GM18951 (cell line): ENCODE measurements at regions not wholly inside any gene's neighbourhood (a gene's known extent, or its start where the extent isn't known, plus 50 kb on each side); places are given as distances from the start of the nearest gene placed in this dataset.

Experiments used
- POLR2A ChIP-seq: IDR thresholded peaks from 4 replicates; pipeline ENCODE4 v1.6.1; 2011; ENCODE audit warnings: mild to moderate bottlenecking; ENCODE audit not compliant: insufficient read length, insufficient read depth; ENCODE audit errors: extremely low read depth
- in situ Hi-C: fragments of 300-500 bp; cut with MboI; formaldehyde crosslinking; loops from one replicate; pipeline ENCODE4 v1.12.0; 2022; ENCODE audit warnings: low sequenced_read_pairs, mixed read lengths, inconsistent platforms; ENCODE audit not compliant: unreplicated experiment

GRCh38 chr6:95521181-95521580 lies 56.2 kb upstream of the MANEA start:
- TF ChIP-seq POLR2A, result no peak
- in situ Hi-C loops, result no loop called here
